Non-pigmented ciliary epithelial cell (primary cell): ENCODE measurements at regions not wholly inside any gene's neighbourhood (a gene's known extent, or its start where the extent isn't known, plus 50 kb on each side); places are given as distances from the start of the nearest gene placed in this dataset.
"Not testable (repeated sequence)": the region's sequence is repeated elsewhere in the genome, so short reads cannot be mapped to it uniquely, and the experiment has no call there.

Experiments used
- DNase-seq: peaks from one replicate; pipeline ENCODE4 v3.0.0-alpha.2; 2010; ENCODE audit warnings: low read depth

DNA sequence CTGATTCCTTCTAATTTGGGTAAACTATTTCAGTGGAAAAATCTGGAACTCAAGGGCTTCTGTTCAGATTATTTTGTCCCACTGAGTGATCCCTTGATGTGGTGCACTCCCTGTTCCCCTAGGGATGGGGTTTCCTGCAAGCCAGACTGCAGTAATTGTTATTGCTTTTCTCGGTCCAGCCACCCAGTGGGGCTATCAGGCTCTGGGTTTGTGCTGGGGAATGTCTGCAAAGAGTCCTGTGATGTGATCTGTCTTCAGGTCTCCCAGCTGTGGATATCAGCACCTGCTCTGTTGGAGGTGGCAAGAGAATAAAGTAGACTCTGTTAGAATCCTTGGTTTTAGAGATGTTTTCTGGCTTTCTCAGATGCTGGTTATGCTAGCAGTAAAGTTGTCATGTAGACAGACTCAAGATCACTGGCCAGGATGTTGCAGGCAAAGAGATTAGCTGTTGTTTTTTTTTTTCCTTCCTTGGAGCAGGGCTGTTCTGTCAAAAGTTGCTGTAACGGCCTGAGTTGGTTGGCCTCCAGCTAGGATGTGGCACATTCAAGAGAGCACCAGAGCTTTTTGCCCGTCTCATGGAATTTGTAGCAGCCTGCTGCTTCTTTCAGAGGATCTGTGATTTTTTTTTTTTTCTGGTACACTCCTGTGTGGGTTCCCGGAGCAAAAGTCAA, 1314.0 kb downstream of the PCDH19 start:
- no peak for DNase-seq

DNA sequence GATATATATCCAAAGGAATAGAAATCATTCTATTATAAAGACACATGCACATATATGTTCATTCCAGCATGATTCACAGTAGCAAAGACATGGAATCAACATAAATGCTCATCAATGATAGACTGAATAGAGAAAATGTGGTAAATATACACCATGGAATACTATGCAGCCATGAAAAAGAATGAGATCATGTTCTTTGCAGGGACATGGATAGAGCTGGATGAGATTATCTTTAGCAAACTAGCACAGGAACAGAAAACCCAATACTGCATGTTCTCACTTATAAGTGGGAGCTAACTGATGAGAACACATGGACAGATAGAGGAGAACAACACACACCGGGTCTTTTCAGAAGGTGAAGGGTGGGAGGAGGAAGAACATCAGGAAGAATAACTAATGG, 1318.6 kb downstream of the PCDH19 start:
- DNase-seq: no peak

DNA sequence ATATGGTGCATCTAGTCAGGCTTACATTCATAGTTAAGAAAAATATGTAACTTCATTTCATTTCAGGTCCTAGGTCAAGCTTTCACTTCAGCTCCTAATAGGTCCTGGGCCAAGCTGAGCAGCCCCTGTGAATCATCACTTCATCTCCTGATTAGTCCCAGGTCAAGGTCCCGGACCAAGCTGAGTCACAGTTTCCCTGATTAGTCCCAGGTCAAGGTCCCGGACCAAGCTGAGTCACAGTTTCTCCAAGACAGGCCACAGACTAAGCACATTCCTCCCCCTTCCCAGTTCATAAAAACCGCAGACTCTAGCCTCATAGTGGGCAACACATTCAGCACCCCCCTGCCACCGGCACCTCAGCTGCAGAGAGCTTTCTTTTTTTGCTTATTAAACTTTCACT, 1331.8 kb downstream of the PCDH19 start:
- DNase-seq: no peak

DNA sequence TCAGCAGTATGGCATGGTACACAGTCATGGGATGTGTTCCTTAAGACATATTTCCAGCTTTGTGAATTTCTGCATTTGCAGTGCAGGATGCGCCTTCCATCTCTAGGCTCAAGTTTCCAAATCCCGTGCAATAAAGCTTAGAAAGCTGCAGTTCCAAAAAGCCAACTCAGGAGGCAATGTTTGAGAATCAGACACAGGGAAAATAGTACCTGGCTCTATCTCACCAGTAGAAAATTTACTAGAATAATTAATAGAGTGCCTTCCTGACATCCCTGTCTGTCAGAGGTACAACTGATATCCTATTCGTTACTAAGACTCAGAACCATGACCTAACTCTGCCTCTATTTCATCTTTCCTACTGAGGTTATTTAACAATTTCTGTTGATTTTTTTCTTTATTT, 1333.0 kb downstream of the PCDH19 start:
- no peak for DNase-seq

DNA sequence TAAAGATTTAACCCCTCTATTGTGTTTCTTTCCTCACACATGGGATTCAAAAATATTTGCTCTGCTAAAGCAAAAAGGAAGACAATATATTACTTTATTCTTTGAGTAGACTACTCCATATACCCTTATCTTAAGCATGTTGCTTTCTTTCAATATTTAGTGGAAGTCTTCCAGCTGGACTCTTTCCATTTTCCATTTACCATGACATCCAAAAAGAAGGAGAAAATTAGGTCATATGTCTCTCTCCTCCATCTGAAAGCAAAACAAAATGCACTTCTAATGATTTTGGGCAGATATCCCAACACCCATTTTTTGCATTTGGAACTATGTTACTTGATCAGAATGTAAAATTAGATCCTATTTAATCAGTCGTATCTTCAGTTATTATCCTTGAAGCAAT, 1336.5 kb downstream of the PCDH19 start:
- no peak for DNase-seq

DNA sequence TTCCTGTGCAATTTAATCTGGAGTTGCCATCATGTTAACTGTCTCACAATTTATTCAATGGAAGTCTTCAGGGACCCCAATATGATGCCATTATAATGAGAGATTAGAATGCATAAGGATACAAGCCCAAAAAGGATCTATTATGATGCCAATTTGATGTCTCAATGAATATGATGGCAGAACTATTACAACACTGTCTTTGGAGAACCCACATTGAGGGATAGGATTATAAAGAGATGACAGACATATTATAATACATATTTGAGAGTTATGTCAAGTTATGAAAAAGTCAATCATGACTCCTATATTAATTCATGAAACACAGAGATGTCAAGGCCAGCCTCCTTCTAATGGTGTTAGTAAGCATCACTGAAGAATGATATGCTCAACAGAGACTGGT, 1358.4 kb downstream of the PCDH19 start:
- DNase-seq: no peak

DNA sequence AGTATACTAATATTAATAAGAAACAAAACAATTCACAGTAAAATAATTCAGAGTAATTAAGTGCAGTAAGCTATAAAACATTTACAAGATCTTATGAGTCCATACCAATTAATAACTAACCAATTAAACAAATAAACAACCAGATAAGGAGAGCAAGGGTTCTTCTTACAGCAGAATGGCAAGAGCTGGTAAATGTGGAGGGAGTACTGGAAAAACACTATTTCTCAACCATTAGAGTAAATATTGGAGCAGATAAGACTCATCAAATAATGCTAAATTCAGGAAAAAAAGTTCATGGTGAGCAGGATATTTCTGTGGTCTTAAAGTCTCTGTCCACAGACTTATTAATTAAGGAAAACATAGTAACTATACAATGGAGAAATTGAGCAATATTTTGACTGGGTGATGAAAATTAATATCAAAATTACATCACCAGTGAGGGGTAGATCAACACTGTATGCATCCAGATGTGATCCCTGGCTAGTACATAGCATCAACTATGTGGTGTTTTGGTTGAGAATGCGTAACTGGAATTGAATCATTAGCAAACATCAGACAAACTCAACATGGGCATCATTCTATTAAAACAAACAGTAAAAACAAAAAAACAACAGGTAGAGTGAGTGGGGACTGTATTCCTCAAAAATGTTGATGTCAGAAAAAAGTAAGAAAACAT, 1376.7 kb downstream of the PCDH19 start:
- DNase-seq: no peak

DNA sequence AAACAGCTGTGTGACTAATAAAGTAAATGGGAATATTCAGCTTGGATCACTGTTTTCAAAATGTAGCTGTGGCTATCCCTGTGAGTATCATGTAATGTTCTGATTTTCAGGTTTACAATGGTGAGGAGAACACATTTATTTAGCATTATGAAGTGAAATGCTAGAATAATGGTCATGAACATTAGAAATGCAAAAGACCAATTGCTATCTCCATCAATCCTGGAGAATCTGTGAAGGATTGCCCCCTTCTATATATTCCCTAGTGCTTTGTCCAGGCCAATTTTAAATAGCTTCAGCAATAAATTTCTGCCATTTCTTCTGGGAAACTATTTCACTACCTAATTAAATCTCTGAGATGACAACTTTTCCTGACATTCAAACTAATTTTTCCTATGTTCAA, 1399.1 kb downstream of the PCDH19 start:
- no peak for DNase-seq

DNA sequence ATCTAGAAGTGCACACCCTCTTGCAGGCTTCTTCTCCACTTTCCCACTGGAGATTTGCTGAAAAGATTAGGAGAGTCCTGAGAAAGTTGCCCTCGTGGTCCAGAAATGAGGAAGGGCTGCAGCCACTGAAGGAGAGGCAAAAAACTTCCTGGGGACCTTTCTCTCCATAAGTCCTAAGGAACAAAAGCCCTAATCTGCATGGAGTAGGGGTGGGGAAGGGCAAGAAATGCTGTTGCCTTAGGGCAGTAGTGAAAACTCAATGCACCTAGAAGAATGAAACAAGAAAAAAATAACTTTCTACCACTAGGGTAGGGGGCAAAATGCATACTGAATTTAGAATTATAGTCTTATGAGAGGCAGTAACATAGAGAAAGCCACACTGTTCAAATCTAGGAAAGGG, 1408.8 kb downstream of the PCDH19 start:
- DNase-seq: no peak

DNA sequence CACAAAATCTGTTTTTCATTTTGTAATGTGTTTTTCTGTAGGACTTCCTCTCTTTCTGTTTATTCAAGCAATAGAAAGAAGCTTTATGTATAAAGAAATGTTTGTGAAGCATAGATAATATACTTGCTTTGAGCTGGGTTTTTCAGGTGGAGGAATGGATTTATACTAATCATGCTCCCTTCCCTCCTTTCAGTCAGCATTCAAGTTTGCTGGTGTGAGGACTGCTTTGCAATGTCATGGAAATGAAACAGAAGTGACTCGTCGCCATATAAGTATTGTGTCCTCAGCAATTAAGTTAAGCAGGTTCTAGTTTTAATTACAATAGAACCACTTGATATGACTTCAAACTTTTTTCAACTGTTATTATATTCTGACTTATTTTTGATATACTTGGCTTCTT, 1447.1 kb downstream of the PCDH19 start:
- DNase-seq: no peak

DNA sequence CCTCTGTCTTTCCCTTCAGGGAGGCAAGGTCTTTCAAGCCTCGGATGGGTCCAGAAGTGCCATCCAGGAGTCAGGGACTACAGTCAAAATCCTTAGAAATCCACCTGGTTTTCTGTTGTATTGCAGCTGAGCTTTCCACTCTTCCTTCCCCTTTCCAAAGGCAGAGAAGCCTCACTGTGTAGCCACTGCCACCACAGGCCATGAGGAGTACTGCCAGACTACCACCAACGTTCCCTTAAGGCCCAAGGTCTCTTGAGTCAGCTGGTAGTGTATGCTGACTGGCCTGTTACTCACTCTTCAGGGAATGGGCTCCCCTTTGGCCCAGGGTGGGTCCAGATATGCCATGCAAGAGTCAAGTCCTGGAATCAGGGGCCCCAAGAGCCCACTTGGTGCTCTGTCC, 1454.1 kb downstream of the PCDH19 start:
- DNase-seq: no peak

DNA sequence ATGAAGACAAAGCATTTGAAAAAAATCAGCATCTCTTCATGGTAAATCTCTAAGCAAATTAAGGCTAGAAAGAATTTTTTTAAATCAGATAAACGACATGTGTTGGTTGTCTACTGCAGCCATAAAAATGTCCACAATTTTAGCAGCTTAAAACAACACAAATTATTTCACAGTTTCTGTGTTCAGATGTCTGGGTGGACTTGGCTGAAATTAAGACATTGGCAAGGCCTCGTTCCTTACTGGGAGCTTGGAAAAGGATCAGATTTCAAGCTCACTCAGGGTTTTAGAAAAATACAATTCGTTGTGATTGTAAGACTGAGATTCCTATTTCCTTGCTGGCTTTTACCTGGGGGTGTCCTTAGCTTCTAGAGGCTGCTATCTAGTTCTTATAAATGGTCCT, 1470.6 kb downstream of the PCDH19 start:
- DNase-seq: no peak

DNA sequence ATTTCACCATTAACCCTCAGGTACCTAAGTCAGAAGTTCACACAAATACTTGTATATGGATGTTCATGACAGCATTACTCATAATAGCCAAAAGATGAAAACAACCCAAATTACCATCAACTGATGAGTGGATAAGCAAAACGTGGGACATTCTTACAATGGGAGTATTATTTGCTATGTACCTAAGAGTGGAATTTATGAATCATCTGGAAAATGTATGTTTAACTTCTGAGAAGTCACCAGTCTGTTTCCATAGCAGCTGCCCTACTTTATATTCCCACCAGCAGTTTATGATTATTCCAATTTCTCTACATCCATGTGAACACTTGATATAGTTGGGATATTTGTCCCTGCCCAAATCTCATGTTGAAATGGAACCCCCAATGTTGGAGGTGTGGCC, 1478.9 kb downstream of the PCDH19 start:
- no peak for DNase-seq

DNA sequence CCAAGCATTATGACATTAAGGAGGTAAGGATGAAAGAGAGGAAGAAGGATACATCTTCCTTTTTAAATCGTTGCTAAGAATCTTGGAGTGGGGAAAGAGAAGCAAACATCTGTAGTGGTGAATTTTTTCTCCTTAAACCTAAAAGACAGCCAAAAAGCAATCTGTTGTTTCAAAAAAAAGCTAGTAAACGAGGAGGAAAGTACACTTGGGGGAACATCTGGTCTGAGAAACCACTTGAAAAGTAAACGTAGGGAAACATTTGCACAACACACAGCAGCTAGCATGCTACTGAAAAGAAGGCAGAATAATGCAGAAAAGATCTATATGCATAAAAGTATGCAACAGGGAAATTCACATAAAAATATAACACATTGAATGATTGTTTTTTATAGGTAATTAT, 1485.6 kb downstream of the PCDH19 start:
- DNase-seq: no peak

DNA sequence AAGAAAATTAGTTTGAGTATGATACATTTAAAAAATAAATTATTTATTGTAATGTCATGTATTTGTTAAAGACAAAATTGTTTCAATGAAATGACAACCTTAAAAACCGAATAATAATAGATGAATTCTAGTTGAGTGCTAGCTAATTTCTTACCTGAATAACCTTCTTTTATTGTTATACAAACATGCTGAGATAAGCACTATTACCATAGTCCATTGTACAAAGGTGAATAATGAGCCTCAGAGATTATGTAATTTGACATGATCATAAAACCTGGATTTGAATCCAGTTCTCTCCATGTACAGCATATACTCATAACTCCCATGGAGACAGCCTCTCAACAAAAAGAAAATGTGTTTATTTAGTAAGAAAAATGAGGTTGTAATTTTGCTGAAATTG, 1512.9 kb downstream of the PCDH19 start:
- DNase-seq: no peak

DNA sequence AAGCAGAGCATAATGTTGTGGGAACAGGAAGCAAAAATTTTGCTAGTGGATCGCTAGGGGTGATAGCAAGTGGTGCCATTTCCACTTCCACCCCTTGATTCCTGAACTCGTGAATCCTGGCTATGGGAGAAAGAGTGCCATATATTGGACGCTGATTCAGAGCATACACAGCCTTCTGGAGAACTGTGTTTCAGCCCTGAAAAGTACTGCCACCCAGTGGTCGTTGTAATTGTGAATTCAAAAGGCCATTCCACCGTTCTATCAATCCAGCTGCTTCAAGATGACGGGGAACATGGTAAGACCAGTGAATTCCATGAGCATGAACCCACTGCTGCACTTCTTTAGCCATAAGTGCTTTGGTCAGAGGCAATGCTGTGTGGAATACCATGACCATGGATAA, 1559.4 kb downstream of the PCDH19 start:
- DNase-seq: not testable (repeated sequence)
